ENCODE measurements at regions not wholly inside any gene's neighbourhood (a gene's known extent, or its start where the extent isn't known, plus 50 kb on each side); places are given as distances from the start of the nearest gene placed in this dataset.

DNA sequence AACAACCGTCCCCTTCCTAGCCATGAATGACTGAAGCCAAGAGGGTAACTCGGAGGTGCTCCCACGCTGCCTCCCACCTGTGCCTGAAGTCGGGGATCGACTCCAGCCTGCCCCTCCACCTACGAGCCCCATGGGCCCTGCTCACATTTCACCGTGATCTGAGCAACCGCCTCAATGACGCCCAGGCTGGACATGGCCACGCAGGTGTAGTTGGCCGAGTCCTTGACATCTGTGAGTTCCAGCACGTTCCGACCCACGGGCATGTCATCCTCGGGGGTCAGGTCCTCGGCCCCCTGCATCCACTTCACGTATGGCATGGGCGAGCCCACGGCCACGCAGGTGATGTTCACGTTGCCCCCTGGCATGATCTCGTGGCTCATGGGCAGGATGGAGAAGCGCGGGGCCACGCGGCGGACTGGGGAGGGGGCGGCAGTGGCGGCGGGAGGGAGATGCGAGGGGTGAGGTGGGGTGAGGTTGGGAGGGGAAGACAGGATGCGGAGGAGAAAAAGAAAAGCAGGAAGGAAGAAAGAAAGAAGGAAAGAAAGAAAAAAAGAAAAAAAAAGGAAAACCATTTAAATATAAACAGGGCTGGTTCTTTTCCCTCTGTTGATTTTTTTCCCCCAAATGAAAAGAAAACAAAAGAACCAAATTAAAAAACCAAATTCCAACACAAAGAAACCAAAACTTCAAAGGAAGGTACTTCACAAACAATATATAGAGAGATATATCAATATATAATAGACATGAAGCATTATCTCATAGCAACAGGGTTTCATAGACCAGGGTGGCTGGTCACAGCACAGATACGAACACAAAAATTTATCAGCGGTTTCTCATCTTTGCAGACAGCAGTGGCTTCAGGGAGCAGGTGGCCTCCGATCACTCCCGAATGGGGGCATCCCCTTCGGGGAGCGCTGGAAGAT is 94.7 kb downstream of the PTPRS start:
- no peak for TF ChIP-seq CTCF (IDR thresholded peaks at IDR 0.05; ENCODE audit: low read depth, low read length, missing input control)
- TF ChIP-seq, protein P1, sequence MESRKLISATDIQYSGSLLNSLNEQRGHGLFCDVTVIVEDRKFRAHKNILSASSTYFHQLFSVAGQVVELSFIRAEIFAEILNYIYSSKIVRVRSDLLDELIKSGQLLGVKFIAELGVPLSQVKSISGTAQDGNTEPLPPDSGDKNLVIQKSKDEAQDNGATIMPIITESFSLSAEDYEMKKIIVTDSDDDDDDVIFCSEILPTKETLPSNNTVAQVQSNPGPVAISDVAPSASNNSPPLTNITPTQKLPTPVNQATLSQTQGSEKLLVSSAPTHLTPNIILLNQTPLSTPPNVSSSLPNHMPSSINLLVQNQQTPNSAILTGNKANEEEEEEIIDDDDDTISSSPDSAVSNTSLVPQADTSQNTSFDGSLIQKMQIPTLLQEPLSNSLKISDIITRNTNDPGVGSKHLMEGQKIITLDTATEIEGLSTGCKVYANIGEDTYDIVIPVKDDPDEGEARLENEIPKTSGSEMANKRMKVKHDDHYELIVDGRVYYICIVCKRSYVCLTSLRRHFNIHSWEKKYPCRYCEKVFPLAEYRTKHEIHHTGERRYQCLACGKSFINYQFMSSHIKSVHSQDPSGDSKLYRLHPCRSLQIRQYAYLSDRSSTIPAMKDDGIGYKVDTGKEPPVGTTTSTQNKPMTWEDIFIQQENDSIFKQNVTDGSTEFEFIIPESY (IDR thresholded peaks at IDR 0.05), result no peak
- no peak for TF ChIP-seq FOXA1 (IDR thresholded peaks at IDR 0.05)

Measured in liver (tissue), 2 donors.